GM23338 (cell line): ENCODE measurements at regions not wholly inside any gene's neighbourhood (a gene's known extent, or its start where the extent isn't known, plus 50 kb on each side); places are given as distances from the start of the nearest gene placed in this dataset.
"Not testable (repeated sequence)": the region's sequence is repeated elsewhere in the genome, so short reads cannot be mapped to it uniquely, and the experiment has no call there.

Experiments
- ATAC-seq: fragments of 200-7000 bp; cut with Tn5 transposase; 3 replicates; pipeline ENCODE4 v1.9.1; 2020
- DNase-seq: peaks from one replicate; pipeline ENCODE4 v3.0.0-alpha.2; 2015; ENCODE audit warnings: low spot score
- H2AFZ ChIP-seq: fragments of 200-600 bp; sonication (generic); 2 replicates; pipeline ENCODE4 v1.8.0; 2016; ENCODE audit warnings: antibody characterized with exemption, mild to moderate bottlenecking, moderate library complexity
- H3F3A ChIP-seq: fragments of 200-600 bp; sonication (generic); replicated peaks from 2 replicates; pipeline ENCODE4 v1.8.0; 2017; ENCODE audit warnings: antibody characterized with exemption, mixed run types, low read depth
- H3K27ac ChIP-seq: fragments of 200-600 bp; sonication (generic); 2 replicates; pipeline ENCODE4 v1.6.1; 2016; ENCODE audit warnings: low read depth
- H3K27me3 ChIP-seq: fragments of 200-600 bp; sonication (generic); 2 replicates; pipeline ENCODE4 v1.8.0; 2016; ENCODE audit warnings: mild to moderate bottlenecking, mixed run types, moderate library complexity; ENCODE audit not compliant: insufficient read depth
- H3K36me3 ChIP-seq: fragments of 200-600 bp; sonication (generic); 2 replicates; pipeline ENCODE4 v1.8.0; 2016; ENCODE audit warnings: mild to moderate bottlenecking; ENCODE audit not compliant: insufficient read depth
- H3K4me1 ChIP-seq: fragments of 200-600 bp; sonication (generic); 2 replicates; pipeline ENCODE4 v1.8.0; 2016; ENCODE audit warnings: mild to moderate bottlenecking, moderate library complexity; ENCODE audit not compliant: insufficient read depth
- H3K4me2 ChIP-seq: fragments of 200-600 bp; sonication (generic); 2 replicates; pipeline ENCODE4 v1.7.1; 2017; ENCODE audit warnings: mixed run types
- H3K4me3 ChIP-seq: fragments of 200-600 bp; sonication (generic); 2 replicates; pipeline ENCODE4 v1.6.1; 2016; ENCODE audit warnings: mixed run types
- H3K79me2 ChIP-seq: fragments of 200-600 bp; sonication (generic); replicated peaks from 2 replicates; pipeline ENCODE4 v1.8.0; 2017; ENCODE audit warnings: mild to moderate bottlenecking; ENCODE audit not compliant: insufficient read depth
- H3K9me2 ChIP-seq: fragments of 200-600 bp; sonication (generic); 2 replicates; pipeline ENCODE4 v1.8.0; 2017; ENCODE audit not compliant: insufficient read depth
- H4K20me1 ChIP-seq: fragments of 200-600 bp; sonication (generic); replicated peaks from 2 replicates; pipeline ENCODE4 v1.8.0; 2017; ENCODE audit warnings: mild to moderate bottlenecking; ENCODE audit not compliant: insufficient read depth
- H3K27ac Mint-ChIP-seq: 2 replicates; pipeline ENCODE4 v1.8.0; 2020; ENCODE audit warnings: inconsistent platforms, mild to moderate bottlenecking, moderate library complexity, mixed read lengths
- H3K27me3 Mint-ChIP-seq: 3 replicates; pipeline ENCODE4 v1.8.0; 2022; ENCODE audit warnings: low read depth, mild to moderate bottlenecking, moderate library complexity, mixed read lengths, inconsistent platforms; ENCODE audit not compliant: insufficient read depth, poor library complexity
- H3K36me3 Mint-ChIP-seq: 3 replicates; pipeline ENCODE4 v1.8.0; 2021; ENCODE audit warnings: low read depth, mild to moderate bottlenecking, inconsistent platforms, moderate library complexity, mixed read lengths
- H3K4me1 Mint-ChIP-seq: 3 replicates; pipeline ENCODE4 v1.8.0; 2020; ENCODE audit warnings: mild to moderate bottlenecking, inconsistent platforms, mixed read lengths
- H3K4me3 Mint-ChIP-seq: 3 replicates; pipeline ENCODE4 v1.8.0; 2021; ENCODE audit warnings: moderate library complexity, mild to moderate bottlenecking, inconsistent platforms, mixed read lengths
- H3K9me3 Mint-ChIP-seq: 3 replicates; pipeline ENCODE4 v1.8.0; 2020; ENCODE audit warnings: moderate library complexity, mild to moderate bottlenecking, inconsistent platforms, mixed read lengths

DNA sequence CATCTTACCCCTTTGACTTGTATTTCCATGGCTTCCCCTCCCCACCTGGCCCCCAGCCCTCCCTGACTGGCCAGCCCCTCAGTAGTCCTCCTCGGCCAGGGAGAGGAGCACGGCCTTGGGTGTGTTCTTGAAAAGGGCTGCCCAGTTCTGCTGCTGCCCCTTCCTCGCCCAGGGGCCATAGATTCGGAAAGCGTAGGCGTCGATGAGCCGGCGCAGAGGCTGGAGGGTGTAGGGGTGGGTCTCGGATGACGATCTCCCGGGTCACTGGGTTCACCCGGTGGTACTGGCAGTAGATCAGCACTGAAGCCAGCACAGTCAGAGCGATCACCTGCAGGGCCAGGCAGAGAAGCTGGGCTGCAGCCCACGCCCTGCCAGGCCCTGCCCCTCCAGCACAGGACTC lies 71.7 kb downstream of the ZNF479 start:
- not testable (repeated sequence) for H2AFZ ChIP-seq, H3K4me3 ChIP-seq, H3K27ac Mint-ChIP-seq, H3K79me2 ChIP-seq, H3K27me3 Mint-ChIP-seq, H3K27ac ChIP-seq, DNase-seq, H3K4me2 ChIP-seq, H4K20me1 ChIP-seq, H3K27me3 ChIP-seq, ATAC-seq, H3K4me3 Mint-ChIP-seq, H3K4me1 Mint-ChIP-seq, H3F3A ChIP-seq, H3K36me3 Mint-ChIP-seq, H3K9me2 ChIP-seq, H3K4me1 ChIP-seq, H3K36me3 ChIP-seq
- peaks cover 59% of the 10 kb centered on the region for H3K9me3 Mint-ChIP-seq

DNA sequence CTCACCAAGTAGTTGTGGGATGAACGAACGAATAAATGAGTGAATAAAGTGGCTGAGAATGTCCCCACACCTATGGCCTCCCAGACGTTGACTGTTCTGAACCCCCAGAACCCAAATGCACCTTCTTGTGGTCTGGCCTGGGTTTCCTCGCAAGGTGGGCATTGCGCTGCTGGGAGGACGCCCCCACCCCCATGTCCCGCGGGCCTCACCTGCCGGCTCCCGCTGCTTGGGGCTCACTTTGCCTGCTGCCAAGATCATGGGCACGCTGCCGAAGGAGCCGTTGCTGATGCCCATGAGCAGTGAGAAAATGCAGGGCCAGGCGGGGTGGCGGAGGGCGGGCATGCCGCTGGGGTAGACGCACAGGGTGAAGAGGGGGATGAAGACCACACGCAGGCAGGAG lies 115.9 kb downstream of the ZNF479 start:
- H3K4me1 Mint-ChIP-seq, H3K27me3 Mint-ChIP-seq, H3K36me3 ChIP-seq, H3K4me3 Mint-ChIP-seq, H3K27ac Mint-ChIP-seq, H3K79me2 ChIP-seq, H3K27me3 ChIP-seq, DNase-seq, H3K4me1 ChIP-seq, H3K9me3 Mint-ChIP-seq, H2AFZ ChIP-seq, H3K36me3 Mint-ChIP-seq, H4K20me1 ChIP-seq, H3F3A ChIP-seq, H3K27ac ChIP-seq, H3K4me2 ChIP-seq, ATAC-seq, H3K9me2 ChIP-seq, H3K4me3 ChIP-seq: not testable (repeated sequence)

DNA sequence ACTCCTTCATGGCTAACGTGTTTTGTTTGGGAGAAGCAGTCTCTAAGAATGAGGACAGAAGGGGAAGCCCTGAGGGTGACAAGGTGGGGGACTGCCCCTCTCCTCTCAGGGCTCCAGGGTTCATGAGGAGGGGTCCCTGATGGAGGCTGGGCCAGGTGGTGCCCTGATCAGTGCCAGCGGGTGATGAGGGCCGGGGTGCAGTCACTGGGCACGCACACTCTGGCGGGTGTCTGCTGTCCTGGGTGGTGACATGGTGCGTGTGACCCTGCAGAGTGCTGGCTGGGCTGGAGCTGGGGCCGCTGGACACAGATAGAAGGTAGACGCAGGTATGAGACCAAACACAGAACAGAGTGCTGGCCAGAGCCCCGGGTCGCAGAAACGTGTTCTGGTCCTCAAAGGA lies 118.5 kb downstream of the ZNF479 start:
- not testable (repeated sequence) for H3K27me3 ChIP-seq, H2AFZ ChIP-seq, H3K36me3 ChIP-seq, DNase-seq, ATAC-seq, H3K27me3 Mint-ChIP-seq, H3K79me2 ChIP-seq, H3K4me1 ChIP-seq, H3K4me3 ChIP-seq, H3K4me1 Mint-ChIP-seq, H3K4me3 Mint-ChIP-seq, H3K27ac Mint-ChIP-seq, H3F3A ChIP-seq, H3K27ac ChIP-seq, H3K36me3 Mint-ChIP-seq, H3K9me2 ChIP-seq, H3K4me2 ChIP-seq, H3K9me3 Mint-ChIP-seq, H4K20me1 ChIP-seq

DNA sequence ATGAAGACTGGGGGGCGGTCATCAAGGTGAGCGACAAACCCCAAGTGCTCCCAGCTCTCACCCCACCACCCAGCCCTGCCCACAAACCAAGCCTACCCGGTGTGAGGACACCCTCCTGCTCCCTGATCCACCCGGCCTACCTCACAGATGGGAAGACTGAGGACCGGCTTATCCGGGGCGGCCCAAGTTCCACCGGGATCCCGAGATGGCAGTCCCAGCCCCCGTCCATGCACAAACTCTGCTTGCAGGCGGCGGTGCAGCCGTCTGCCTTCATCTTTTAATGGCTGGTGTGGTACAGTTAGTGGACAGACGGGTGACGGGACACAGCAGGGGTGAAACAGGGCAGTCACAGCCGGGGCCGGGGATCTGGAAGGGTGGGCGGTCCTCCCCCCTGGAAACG lies 119.3 kb downstream of the ZNF479 start:
- not testable (repeated sequence) for H3K27ac Mint-ChIP-seq, H3K4me2 ChIP-seq

DNA sequence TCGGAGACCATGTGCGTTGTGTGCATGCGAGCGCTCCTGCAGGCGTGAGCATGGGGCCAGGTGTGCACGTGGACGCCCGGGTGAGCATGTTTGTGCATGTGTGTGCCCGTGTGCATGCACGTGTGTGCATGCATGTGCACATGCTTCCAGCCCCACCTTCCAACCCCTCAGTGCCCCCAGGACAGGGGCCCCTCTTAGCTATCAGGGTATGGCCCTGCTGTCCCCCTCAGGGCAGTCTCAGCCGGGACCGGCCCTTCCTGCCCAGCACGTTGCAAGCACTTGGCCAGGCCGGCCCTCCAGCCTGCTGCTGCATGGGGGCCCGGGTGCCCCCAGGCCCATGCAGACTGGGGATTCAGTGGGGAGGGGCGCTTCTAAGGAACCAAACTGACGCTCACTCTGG lies 123.0 kb downstream of the ZNF479 start:
- H3K9me2 ChIP-seq, H3K4me1 Mint-ChIP-seq, H3K36me3 Mint-ChIP-seq, H3K27ac Mint-ChIP-seq, H4K20me1 ChIP-seq, H3K4me3 Mint-ChIP-seq, H3K27ac ChIP-seq, H3K9me3 Mint-ChIP-seq, H3K4me1 ChIP-seq, H3K4me2 ChIP-seq, H2AFZ ChIP-seq, H3K27me3 Mint-ChIP-seq, ATAC-seq, H3K36me3 ChIP-seq, H3K27me3 ChIP-seq, H3K4me3 ChIP-seq, DNase-seq, H3K79me2 ChIP-seq, H3F3A ChIP-seq: not testable (repeated sequence)

More for the DNA sequence above, 119.3 kb downstream of the ZNF479 start:
- not testable (repeated sequence) for H3K4me3 ChIP-seq, H3K9me2 ChIP-seq, H3K27me3 ChIP-seq, H3K36me3 Mint-ChIP-seq, H3K4me3 Mint-ChIP-seq, H3K27me3 Mint-ChIP-seq, ATAC-seq, H3K4me1 ChIP-seq, H3K27ac ChIP-seq, H4K20me1 ChIP-seq, H3K79me2 ChIP-seq, H2AFZ ChIP-seq, DNase-seq, H3F3A ChIP-seq, H3K4me1 Mint-ChIP-seq, H3K36me3 ChIP-seq, H3K9me3 Mint-ChIP-seq

DNA sequence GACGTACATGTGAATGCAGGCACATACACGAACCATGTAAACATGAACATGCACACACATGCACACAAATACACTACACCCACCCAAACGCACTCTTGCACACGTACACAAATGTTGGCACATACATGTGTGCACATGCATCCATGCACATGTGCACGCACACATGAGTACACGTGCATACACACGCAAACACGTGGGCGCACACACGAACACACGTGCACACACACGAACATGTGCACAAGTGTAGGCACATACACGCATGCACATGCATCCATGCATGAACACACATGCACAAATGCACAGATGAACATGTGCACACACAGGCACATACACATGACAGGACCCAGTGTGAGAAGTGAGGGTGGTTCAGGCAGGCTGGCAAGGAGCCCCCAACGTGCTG lies 126.3 kb downstream of the ZNF479 start:
- not testable (repeated sequence) for H3K9me3 Mint-ChIP-seq, H3F3A ChIP-seq, ATAC-seq, H3K36me3 ChIP-seq, H3K27ac Mint-ChIP-seq, DNase-seq, H3K36me3 Mint-ChIP-seq, H3K27ac ChIP-seq, H3K79me2 ChIP-seq, H3K9me2 ChIP-seq, H3K27me3 ChIP-seq, H2AFZ ChIP-seq, H3K4me3 ChIP-seq, H3K27me3 Mint-ChIP-seq, H4K20me1 ChIP-seq, H3K4me3 Mint-ChIP-seq, H3K4me1 ChIP-seq, H3K4me1 Mint-ChIP-seq, H3K4me2 ChIP-seq

DNA sequence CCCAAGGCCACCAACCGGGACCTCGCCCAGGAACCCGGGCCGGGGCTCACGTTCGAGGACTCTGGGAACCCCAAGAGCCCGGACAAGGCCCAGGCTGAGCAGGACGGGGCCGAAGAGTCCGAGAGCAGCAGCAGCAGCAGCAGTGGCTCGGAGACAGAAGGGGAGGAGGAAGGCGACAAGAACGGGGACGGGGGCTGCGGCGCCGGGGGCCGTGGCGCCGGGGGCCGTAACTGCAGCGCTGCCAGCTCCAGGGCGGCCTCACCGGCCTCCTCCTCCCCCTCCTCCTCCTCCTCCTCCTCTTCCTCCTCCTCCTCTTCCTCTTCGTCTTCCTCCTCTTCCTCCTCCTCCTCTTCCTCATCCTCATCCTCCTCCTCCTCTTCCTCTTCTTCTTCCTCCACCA lies 128.4 kb downstream of the ZNF479 start:
- H3K36me3 Mint-ChIP-seq, ATAC-seq, H3K4me3 Mint-ChIP-seq, H3K27ac Mint-ChIP-seq, H3K4me1 Mint-ChIP-seq, H3K27me3 Mint-ChIP-seq, H3K4me2 ChIP-seq, H3K4me1 ChIP-seq, H2AFZ ChIP-seq, H3K36me3 ChIP-seq, H3K9me3 Mint-ChIP-seq, DNase-seq, H3K4me3 ChIP-seq, H3K9me2 ChIP-seq, H3K79me2 ChIP-seq, H3F3A ChIP-seq, H3K27me3 ChIP-seq, H3K27ac ChIP-seq, H4K20me1 ChIP-seq: not testable (repeated sequence)
